ENCODE measurements at regions not wholly inside any gene's neighbourhood (a gene's known extent, or its start where the extent isn't known, plus 50 kb on each side); places are given as distances from the start of the nearest gene placed in this dataset.

- H3K27me3 ChIP-seq (ENCODE audit: insufficient read depth, poor library complexity, severe bottlenecking) = no peaks in the 10 kb centered on the region
Measured at GRCh38 chr7:155884225-155885166, 72.2 kb upstream of the SHH start.

GRCh38 chr7:155883491-155884224 is 71.4 kb upstream of the SHH start:
- H3K36me3 ChIP-seq (ENCODE audit: low read depth) = no peaks in the 10 kb centered on the region
- peaks cover 12% of the 10 kb centered on the region for H3K4me1 ChIP-seq (ENCODE audit: insufficient read depth, poor library complexity, severe bottlenecking)
- H3K27ac ChIP-seq (ENCODE audit: poor library complexity, severe bottlenecking) = peak overlapping the region; percentile 44
- no peak for TF ChIP-seq CTCF (IDR thresholded peaks at IDR 0.05; ENCODE audit: poor library complexity, severe bottlenecking)
- no peaks in the 10 kb centered on the region for H3K9me3 ChIP-seq (ENCODE audit: severe bottlenecking)
- no peak for ATAC-seq (ENCODE audit: low read depth)
- no peak for DNase-seq (ENCODE audit: low spot score)
- no peak overlapping the region for H3K4me3 ChIP-seq (ENCODE audit: severe bottlenecking)
- H3K27me3 ChIP-seq (ENCODE audit: insufficient read depth, poor library complexity, severe bottlenecking) = no peaks in the 10 kb centered on the region

More at GRCh38 chr7:155884225-155885166, 72.2 kb upstream of the SHH start:
- Histone ChIP-seq H3K4me3 (ENCODE audit: severe bottlenecking) (no peak overlapping the region), H3K27ac (ENCODE audit: poor library complexity, severe bottlenecking) (no peak overlapping the region), H3K36me3 (ENCODE audit: low read depth) (no peaks in the 10 kb centered on the region), H3K4me1 (ENCODE audit: insufficient read depth, poor library complexity, severe bottlenecking) (peaks cover 12% of the 10 kb centered on the region), H3K9me3 (ENCODE audit: severe bottlenecking) (no peaks in the 10 kb centered on the region)
- DNase-seq (ENCODE audit: low spot score) (no peak), ATAC-seq (ENCODE audit: low read depth) (no peak)
- no peak for TF ChIP-seq CTCF (IDR thresholded peaks at IDR 0.05; ENCODE audit: poor library complexity, severe bottlenecking)

- ATAC-seq (ENCODE audit: low read depth) (peak; percentile 84), DNase-seq (ENCODE audit: low spot score) (no peak)
- TF ChIP-seq CTCF (IDR thresholded peaks at IDR 0.05; ENCODE audit: poor library complexity, severe bottlenecking) = no peak
- no peaks in the 10 kb centered on the region for H3K9me3 ChIP-seq (ENCODE audit: severe bottlenecking)
- no peaks in the 10 kb centered on the region for H3K36me3 ChIP-seq (ENCODE audit: low read depth)
- H3K27ac ChIP-seq (ENCODE audit: poor library complexity, severe bottlenecking) = peak overlapping the region; percentile 44
- H3K4me3 ChIP-seq (ENCODE audit: severe bottlenecking) = no peak overlapping the region
- H3K27me3 ChIP-seq (ENCODE audit: insufficient read depth, poor library complexity, severe bottlenecking) = no peaks in the 10 kb centered on the region
- H3K4me1 ChIP-seq (ENCODE audit: insufficient read depth, poor library complexity, severe bottlenecking) = peaks cover 12% of the 10 kb centered on the region
Measured at GRCh38 chr7:155882596-155882995, 70.3 kb upstream of the SHH start.

GRCh38 chr7:155881471-155882350 is 69.4 kb upstream of the SHH start:
- peak overlapping the region; percentile 44 for H3K27ac ChIP-seq (ENCODE audit: poor library complexity, severe bottlenecking)

More at GRCh38 chr7:155881471-155882350, 69.4 kb upstream of the SHH start:
- no peak for TF ChIP-seq CTCF (IDR thresholded peaks at IDR 0.05; ENCODE audit: poor library complexity, severe bottlenecking)
- Histone ChIP-seq H3K27me3 (ENCODE audit: insufficient read depth, poor library complexity, severe bottlenecking) (no peaks in the 10 kb centered on the region), H3K9me3 (ENCODE audit: severe bottlenecking) (no peaks in the 10 kb centered on the region), H3K4me3 (ENCODE audit: severe bottlenecking) (no peak overlapping the region), H3K4me1 (ENCODE audit: insufficient read depth, poor library complexity, severe bottlenecking) (peaks cover 12% of the 10 kb centered on the region), H3K36me3 (ENCODE audit: low read depth) (no peaks in the 10 kb centered on the region)
- ATAC-seq (ENCODE audit: low read depth) (no peak), DNase-seq (ENCODE audit: low spot score) (no peak)

Measured in RWPE2 (cell line).